ENCODE measurements at regions not wholly inside any gene's neighbourhood (a gene's known extent, or its start where the extent isn't known, plus 50 kb on each side); places are given as distances from the start of the nearest gene placed in this dataset.

- TF ChIP-seq ATF2 (IDR thresholded peaks at IDR 0.05; ENCODE audit: low read length), result no peak
- TF ChIP-seq POLR2A (IDR thresholded peaks at IDR 0.05; ENCODE audit: control extremely low read depth in 1 of 2, low read depth in 2 of 2, low read length in 2 of 2), result no peak
- TF ChIP-seq RAD21 (IDR thresholded peaks at IDR 0.05 in 1 of 2, conservative IDR thresholded peaks at IDR 0.05 in 1 of 2; ENCODE audit: low read depth in 2 of 2, low read length in 2 of 2), result no peak
- TF ChIP-seq CTCF (IDR thresholded peaks at IDR 0.05; ENCODE audit: control extremely low read depth in 1 of 3, insufficient read depth in 1 of 3, low read depth in 1 of 3, low read length in 3 of 3), result no peak
- TF ChIP-seq KDM1A (IDR thresholded peaks at IDR 0.05; ENCODE audit: borderline replicate concordance, low read length), result no peak
- TF ChIP-seq POLR2AphosphoS5 (IDR thresholded peaks at IDR 0.05; ENCODE audit: low read depth, low read length), result no peak
- no peak for TF ChIP-seq TAF1 (IDR thresholded peaks at IDR 0.05; ENCODE audit: low read depth, low read length)
- TF ChIP-seq SP1 (IDR thresholded peaks at IDR 0.05; ENCODE audit: low read depth, low read length), result no peak
- no peak for TF ChIP-seq EGR1 (IDR thresholded peaks at IDR 0.05; ENCODE audit: borderline replicate concordance, low read depth, low read length)
- no peak for TF ChIP-seq JUND (IDR thresholded peaks at IDR 0.05; ENCODE audit: low read length)
- no peak for TF ChIP-seq MAFK (IDR thresholded peaks at IDR 0.05; ENCODE audit: low read depth, low read length)
- no peak for TF ChIP-seq MAX (IDR thresholded peaks at IDR 0.05)
- TF ChIP-seq TCF12 (IDR thresholded peaks at IDR 0.05; ENCODE audit: low read depth, low read length), result no peak
- no peak for TF ChIP-seq ASH2L (IDR thresholded peaks at IDR 0.05; ENCODE audit: low read length)
Measured at GRCh38 chr5:174412941-174413340, 311.4 kb upstream of the MSX2 start.
